Spleen (tissue), 7 donors: ENCODE measurements at regions not wholly inside any gene's neighbourhood (a gene's known extent, or its start where the extent isn't known, plus 50 kb on each side); places are given as distances from the start of the nearest gene placed in this dataset.

Source experiments
- POLR2A ChIP-seq, 3 donors: fragments of 450-650 bp; IDR thresholded peaks; one replicate each; pipeline ENCODE4 v1.5.1; 2017; ENCODE audit warnings: antibody characterized with exemption in 3 of 3, mild to moderate bottlenecking in 1 of 3
- TF ChIP-seq, protein P1 (sequence below), 11 experiments: fragments of 200-600 bp in 7 of 11; fragments of 450-650 bp in 4 of 11; sonication (generic) in 4 of 11; IDR thresholded peaks in 8 of 11; conservative IDR thresholded peaks in 3 of 11; 1 replicate in 7 of 11; 2 replicates in 4 of 11; pipeline versions ENCODE4 v1.4.0 to v1.8.0; 2016 to 2021; ENCODE audit warnings: antibody characterized with exemption in 11 of 11, inconsistent platforms in 4 of 11, mild to moderate bottlenecking in 1 of 11
- donor health status: DM: no; HTN: no; CAD: no; lungs with moderate emphysema.
- donor health status: DM: no; HTN: no; CAD: no.
- donor health status: DM: no; HTN: no; CAD: no.

- TF ChIP-seq, protein P1, sequence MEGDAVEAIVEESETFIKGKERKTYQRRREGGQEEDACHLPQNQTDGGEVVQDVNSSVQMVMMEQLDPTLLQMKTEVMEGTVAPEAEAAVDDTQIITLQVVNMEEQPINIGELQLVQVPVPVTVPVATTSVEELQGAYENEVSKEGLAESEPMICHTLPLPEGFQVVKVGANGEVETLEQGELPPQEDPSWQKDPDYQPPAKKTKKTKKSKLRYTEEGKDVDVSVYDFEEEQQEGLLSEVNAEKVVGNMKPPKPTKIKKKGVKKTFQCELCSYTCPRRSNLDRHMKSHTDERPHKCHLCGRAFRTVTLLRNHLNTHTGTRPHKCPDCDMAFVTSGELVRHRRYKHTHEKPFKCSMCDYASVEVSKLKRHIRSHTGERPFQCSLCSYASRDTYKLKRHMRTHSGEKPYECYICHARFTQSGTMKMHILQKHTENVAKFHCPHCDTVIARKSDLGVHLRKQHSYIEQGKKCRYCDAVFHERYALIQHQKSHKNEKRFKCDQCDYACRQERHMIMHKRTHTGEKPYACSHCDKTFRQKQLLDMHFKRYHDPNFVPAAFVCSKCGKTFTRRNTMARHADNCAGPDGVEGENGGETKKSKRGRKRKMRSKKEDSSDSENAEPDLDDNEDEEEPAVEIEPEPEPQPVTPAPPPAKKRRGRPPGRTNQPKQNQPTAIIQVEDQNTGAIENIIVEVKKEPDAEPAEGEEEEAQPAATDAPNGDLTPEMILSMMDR (IDR thresholded peaks at IDR 0.05 in 8 of 11, conservative IDR thresholded peaks at IDR 0.05 in 3 of 11): no peak
- no peak for TF ChIP-seq POLR2A (IDR thresholded peaks at IDR 0.05)
Measured at GRCh38 chrX:4670606-4671005, 957.2 kb upstream of the PRKX start.
